GM19023 (cell line): ENCODE measurements at regions not wholly inside any gene's neighbourhood (a gene's known extent, or its start where the extent isn't known, plus 50 kb on each side); places are given as distances from the start of the nearest gene placed in this dataset.

Experiments used
- ATAC-seq: cut with Tn5 transposase; IDR thresholded peaks from one replicate; pipeline ENCODE4 v1.9.1; 2021; ENCODE audit warnings: mild to moderate bottlenecking, moderate library complexity; ENCODE audit not compliant: unreplicated experiment

DNA sequence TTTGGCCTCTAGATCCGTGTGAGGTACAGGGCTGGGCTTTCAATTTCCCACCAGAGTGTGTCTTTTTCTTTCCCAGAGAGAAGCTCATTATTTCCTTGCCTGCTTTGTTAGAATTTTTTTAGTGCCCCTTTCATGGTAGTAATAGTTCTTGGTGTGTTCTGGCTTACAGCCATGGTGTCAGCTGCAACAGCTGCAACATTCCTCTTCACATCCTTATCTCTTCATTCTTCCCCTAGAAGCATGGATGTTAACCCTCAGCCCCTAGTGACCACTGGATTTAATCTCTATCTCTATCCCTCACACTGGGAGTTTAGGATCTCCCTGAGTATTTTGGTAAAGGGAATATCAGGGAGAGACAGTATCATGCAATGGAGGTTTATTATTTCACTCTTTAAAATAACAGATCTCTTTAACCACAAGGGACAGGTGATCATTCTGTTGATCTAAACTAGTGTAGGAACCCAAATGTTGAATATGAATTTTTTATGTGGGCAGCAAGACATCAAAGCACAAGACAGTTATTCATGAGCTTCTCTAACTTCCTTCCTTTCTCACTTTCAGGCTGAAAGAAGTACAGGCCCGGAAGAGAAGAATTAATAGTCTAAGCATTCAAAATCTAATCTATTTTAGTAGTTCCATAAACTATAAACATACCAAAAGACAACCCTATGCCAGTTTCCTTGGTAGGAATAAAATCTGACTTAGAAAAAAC lies 160.2 kb downstream of the FAM170A start:
- ATAC-seq = no peak

DNA sequence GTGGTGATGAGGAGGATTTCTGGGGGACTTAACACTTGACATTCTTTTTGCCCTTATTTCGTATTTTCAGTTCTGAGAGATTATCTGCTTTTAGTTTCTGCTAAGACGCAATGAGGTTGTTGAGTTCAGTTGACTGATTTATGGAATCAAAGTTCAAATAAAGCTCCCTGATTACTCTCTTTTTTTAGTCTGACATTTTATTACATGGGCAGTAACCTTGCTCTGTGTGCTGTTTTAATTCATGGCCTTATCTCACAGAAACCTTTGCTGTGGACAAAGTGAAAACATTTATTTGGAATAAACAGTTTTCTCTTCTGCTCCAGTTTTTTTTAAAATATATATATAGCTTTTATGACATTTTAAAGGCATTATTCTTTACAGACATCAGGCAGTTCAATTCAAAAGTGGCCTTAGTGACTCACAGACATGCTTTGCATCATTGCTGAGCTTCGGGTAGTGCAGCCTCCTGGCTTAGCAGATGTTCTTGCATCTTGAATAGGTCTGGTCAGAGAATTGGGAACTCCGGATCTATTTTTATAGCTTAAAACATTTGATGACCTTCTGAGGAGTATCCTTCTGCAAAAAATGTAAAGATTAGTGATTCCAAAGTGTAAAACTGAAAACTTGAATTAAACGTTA lies 162.9 kb downstream of the FAM170A start:
- no peak for ATAC-seq

DNA sequence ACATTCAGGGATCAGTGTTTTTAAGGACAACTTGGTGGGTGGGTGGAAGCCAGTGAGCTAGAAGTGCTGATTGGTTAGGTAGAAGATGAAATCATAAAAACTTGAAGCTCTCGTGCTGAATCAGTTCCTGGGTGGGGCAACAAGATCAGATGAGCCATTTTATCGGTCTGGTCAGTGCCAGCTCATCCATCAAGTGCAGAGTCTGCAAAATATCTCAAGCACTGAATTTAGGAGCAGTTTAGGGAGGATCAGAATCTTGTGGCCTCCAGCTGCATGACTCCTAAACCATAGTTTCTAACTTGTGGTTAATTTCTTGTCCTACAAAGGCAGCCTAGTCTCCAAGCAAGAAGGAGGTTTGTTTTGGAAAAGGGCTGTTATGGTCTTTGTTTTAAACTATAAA lies 166.4 kb downstream of the FAM170A start:
- ATAC-seq = no peak

DNA sequence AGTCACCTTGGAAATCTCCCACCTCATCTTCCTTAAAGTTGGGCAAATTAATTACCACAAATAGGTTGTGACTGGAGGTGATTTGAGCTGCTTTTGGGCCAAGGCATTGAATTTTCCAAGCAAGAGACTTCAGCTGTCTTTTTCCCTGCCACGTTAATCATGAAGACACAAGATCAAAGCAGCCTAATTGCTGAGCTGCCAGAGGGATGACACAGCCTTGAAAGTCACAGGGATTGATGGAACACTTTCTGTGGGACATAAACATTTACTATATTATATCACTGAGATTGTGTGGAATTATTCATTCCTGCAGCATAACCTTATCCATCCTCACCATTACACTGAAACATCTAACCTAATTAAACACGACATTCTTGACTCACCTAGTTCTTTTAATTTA lies 172.2 kb downstream of the FAM170A start:
- ATAC-seq = no peak

DNA sequence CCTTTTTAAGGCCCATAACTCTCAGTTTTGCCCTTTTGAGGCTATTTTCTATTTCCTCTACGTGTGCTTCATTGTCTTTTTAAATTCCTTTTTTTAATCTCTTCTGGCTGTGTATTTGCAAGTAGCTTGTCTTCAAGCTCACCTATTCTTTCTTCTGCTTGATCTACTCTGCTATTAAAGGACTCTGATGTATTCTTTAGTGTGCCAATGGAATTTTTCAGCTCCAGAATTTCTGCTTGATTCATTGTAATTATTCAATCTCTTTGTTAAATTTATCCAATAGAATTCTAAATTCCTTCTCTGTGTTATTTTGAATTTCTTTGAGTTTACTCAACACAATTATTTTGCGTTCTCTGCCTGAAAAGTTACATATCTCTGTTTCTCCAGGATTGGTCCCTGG lies 178.7 kb downstream of the FAM170A start:
- ATAC-seq = no peak

GRCh38 chr5:119808474-119808873 lies 179.1 kb downstream of the FAM170A start:
- ATAC-seq = no peak

DNA sequence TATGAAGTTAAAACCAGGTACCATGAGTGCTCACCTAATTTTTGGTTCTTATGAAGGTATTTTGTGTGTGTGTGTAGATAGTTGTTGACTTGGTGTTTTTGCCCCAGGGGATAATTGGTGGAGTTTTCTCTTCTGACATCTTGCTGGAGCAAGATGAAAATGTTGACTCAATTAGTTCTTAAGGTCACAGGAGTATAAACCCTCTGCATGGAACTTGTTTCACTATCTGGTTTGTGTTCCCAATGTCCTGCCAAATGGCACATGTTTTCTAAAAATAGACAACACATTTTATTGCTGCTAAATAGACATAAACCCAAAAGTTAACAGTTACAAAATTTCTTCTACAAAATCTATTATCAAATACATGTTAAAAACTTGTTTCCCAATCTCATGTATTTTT lies 180.9 kb downstream of the FAM170A start:
- ATAC-seq = no peak

DNA sequence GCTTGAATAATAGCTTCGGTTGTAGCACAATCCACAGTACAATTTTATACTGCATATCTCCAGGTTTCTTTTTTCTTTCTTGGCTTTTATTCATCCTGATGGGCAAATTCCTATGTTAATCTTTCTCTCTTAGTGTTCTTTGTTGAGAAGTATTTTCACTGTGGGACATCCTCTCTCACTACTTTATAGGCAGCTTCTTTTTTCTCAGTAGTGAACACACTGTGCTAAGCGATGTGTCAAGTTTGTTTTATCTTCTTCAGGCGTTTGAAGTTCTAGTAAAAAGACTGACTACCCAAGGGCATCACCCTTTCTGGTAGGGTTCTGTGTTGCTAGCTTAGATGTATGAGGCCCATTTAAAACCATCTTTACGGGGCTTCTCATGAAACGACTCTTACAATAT lies 182.1 kb downstream of the FAM170A start:
- ATAC-seq = no peak

DNA sequence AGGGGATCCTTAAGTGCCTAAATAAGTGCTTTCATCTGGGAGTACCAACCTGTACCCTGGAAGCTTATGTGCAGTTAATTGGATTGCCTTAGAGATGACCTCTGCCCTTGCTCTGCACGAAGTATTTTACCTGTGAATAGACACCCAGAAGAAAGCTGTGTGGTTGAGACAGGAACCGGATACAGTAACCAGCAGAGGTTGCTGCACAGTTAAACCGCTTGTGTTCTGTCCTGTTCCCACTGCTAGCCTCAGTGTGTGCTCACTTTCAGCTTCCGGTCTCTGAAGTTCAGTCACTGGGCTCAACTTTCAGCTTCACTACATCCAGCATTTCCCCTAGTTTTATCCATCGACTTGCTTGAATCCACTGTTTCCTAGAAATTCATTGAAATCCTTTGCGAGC lies 185.3 kb downstream of the FAM170A start:
- ATAC-seq = no peak

- no peak for ATAC-seq
Measured at GRCh38 chr5:119816055-119816454, 186.7 kb downstream of the FAM170A start.

DNA sequence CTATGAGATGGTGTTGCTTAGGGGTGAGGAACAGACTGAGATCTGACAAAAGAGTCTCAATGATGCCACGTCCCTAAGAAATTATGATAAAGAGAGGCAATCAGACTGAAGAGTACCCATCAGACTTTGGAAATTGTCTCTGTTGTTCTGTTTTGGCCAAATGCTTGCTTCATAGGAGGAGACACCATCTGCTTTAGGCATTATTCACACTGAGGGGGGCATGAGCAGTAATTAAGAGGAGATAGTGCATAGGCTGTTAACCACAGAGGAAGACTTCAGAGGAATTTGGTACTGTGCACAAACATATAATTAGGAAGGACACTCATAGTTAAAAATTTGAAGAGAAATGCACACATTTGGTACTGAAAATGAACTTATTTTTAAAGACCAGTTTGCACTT lies 190.7 kb downstream of the FAM170A start:
- no peak for ATAC-seq

DNA sequence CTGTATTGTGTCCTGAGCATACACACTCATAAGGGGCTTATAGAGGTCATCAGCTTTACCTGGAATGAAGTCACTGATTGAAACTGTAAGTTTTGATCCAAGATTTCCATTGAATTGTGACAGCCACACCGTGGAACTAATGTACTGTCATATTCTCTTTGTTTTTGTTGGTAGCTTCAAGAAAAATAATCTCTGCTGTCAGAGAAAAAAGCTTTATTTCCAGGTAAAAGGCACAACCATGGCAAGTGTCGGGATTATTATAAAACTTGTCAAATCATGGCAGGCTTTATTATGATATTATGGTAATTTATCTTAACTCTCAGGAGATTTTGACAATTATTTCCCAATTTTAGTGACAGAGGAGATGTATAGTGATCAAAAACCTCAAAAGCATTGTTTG lies 191.2 kb downstream of the FAM170A start:
- ATAC-seq = no peak

- ATAC-seq = no peak
Measured at GRCh38 chr5:119828541-119828940, 199.2 kb downstream of the FAM170A start.

GRCh38 chr5:119829341-119829740 lies 200.0 kb downstream of the FAM170A start:
- ATAC-seq = no peak

GRCh38 chr5:119833176-119833575 lies 203.8 kb downstream of the FAM170A start:
- no peak for ATAC-seq

GRCh38 chr5:119840175-119840574 lies 210.8 kb downstream of the FAM170A start:
- ATAC-seq = no peak

- ATAC-seq = no peak
Measured at GRCh38 chr5:119852140-119852539, 222.8 kb downstream of the FAM170A start.

- ATAC-seq = no peak
Measured at GRCh38 chr5:119860463-119860862, 231.1 kb downstream of the FAM170A start.

DNA sequence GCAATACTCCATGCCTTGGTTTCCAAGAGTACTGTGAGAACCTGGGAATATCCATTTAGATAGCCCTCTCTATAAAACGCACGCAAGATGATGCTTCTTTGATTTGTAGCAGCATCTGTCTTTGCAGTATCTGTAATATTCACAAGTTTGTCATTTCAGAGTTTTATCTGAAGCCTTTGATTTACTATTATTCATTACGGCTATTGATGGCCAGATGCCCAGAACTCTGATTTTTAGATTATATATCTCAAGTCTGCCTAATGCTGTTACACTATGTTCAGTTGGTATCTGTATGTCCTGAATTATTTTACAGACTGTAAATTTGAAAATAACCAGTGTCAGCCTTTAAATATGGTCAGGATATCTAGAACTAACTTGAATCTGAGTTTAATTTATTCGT lies 233.3 kb downstream of the FAM170A start:
- ATAC-seq = no peak

- ATAC-seq = no peak
Measured at GRCh38 chr5:119864286-119864685, 234.9 kb downstream of the FAM170A start.

DNA sequence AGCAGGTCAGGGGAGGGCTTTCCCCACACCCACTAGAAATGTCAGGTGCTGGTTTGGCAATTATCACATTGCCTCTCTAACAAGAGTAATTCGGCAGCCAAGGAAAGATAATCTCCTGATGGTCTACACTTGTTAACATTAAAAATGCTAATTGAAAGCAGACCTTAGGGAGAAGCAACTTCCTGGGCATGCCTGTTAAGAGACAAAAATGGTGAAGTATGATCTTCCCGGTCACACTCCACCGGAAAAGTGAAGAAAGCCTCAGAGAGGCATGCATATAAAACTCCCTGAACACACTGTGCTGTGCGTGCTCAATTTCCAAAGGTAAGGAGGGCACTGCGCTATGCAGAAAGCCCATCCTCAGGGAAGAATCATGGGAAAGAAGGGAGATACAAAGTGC lies 244.3 kb downstream of the FAM170A start:
- ATAC-seq = no peak

DNA sequence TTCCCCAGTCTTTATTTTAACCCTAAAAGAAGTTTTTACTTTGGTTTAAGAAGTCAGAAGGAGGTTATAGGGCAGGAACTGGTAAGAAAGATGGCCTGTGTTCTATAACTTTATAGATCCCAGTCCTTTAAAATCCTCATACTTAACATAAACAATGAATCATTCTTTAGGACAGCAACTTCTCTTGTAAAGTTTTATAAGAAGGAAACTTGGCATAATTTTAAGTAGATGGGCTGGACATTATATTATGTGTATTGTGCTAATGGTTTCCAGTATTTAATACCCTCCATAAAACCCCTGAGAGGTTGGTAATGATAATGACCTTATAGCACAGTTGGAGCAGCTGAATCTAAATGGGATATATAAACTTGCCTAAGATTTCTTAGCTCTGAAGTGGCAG lies 247.2 kb downstream of the FAM170A start:
- ATAC-seq = no peak

DNA sequence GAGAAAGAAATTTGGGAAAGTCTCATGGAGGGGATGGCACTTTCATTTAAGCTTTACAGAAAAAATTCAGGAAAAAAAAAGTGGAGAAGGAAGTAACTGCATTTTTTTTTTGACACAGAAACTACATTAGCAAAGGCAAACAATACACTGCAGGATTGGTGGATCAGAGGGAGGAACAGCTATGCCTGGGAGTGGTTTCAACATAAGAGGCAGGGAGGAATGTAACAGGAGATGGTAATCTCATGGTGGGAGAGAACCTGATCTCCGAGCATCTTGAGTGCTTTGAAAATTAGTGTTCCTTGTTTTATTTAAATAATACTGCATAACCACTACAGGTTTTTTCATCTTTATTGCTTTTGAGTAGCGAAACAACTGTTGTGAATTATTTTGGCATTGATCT lies 249.4 kb downstream of the FAM170A start:
- ATAC-seq = no peak
